Fibroblast of lung (primary cell): ENCODE measurements at regions not wholly inside any gene's neighbourhood (a gene's known extent, or its start where the extent isn't known, plus 50 kb on each side); places are given as distances from the start of the nearest gene placed in this dataset.

Experiments
- DNase-seq, 2 donors: peaks; one replicate each; pipeline versions ENCODE4 v3.0.0 to v3.0.0-alpha.2; 2010; ENCODE audit warnings: low read depth in 2 of 2
- H2AFZ ChIP-seq: 2 replicates; pipeline ENCODE4 v1.5.1; 2012; ENCODE audit warnings: low read length, control low read depth, inconsistent platforms
- H3K27ac ChIP-seq: 2 replicates; pipeline ENCODE4 v1.5.1; 2011; ENCODE audit warnings: low read length, control low read depth; ENCODE audit not compliant: insufficient read depth
- H3K27me3 ChIP-seq: 2 replicates; pipeline ENCODE4 v1.5.1; 2011; ENCODE audit warnings: mild to moderate bottlenecking, low read length; ENCODE audit not compliant: control insufficient read depth, insufficient read depth
- H3K36me3 ChIP-seq: 2 replicates; pipeline ENCODE4 v1.5.1; 2011; ENCODE audit warnings: low read length; ENCODE audit not compliant: control insufficient read depth, insufficient read depth
- H3K4me1 ChIP-seq: 2 replicates; pipeline ENCODE4 v1.5.1; 2011; ENCODE audit warnings: low read length; ENCODE audit not compliant: control insufficient read depth, insufficient read depth; ENCODE audit errors: extremely low read depth
- H3K4me2 ChIP-seq: 2 replicates; pipeline ENCODE4 v1.5.1; 2011; ENCODE audit warnings: low read length, control low read depth; ENCODE audit not compliant: insufficient read depth; ENCODE audit errors: extremely low read depth
- H3K4me3 ChIP-seq, 4 experiments: fragments of 200-600 bp in 1 of 4; sonication (generic) in 1 of 4; replicated peaks in 1 of 4; 2 replicates each; pipeline ENCODE4 v1.5.1; 2011 to 2016; ENCODE audit warnings: low read length in 4 of 4, low read depth in 3 of 4, mild to moderate bottlenecking in 3 of 4, control low read depth in 2 of 4, inconsistent platforms in 1 of 4, mixed read lengths in 1 of 4; ENCODE audit not compliant: insufficient read depth in 1 of 4; ENCODE audit errors: control extremely low read depth in 1 of 4
- H3K79me2 ChIP-seq: 2 replicates; pipeline ENCODE4 v1.5.1; 2012; ENCODE audit warnings: mild to moderate bottlenecking, low read length, inconsistent platforms; ENCODE audit not compliant: control insufficient read depth, insufficient read depth
- H3K9ac ChIP-seq: 2 replicates; pipeline ENCODE4 v1.5.1; 2011; ENCODE audit warnings: mild to moderate bottlenecking, low read length, control low read depth; ENCODE audit not compliant: insufficient read depth
- H3K9me3 ChIP-seq: 2 replicates; pipeline ENCODE4 v1.5.1; 2012; ENCODE audit warnings: low read depth, low read length; ENCODE audit not compliant: control insufficient read depth, insufficient read depth
- H4K20me1 ChIP-seq: 2 replicates; pipeline ENCODE4 v1.5.1; 2011; ENCODE audit warnings: low read length; ENCODE audit not compliant: control insufficient read depth, insufficient read depth; ENCODE audit errors: extremely low read depth
- EZH2 ChIP-seq: IDR thresholded peaks from 2 replicates; pipeline ENCODE4 v1.5.1; 2012; ENCODE audit warnings: low read length, control low read depth, mild to moderate bottlenecking; ENCODE audit errors: missing control alignments
- TF ChIP-seq, protein P1 (sequence below), 2 donors: IDR thresholded peaks in 1 of 2; conservative IDR thresholded peaks in 1 of 2; 1 replicate in 1 of 2; 2 replicates in 1 of 2; pipeline ENCODE4 v1.5.1; 2011 to 2012; ENCODE audit warnings: low read length in 2 of 2, control low read depth in 1 of 2, inconsistent platforms in 1 of 2, low read depth in 1 of 2, mild to moderate bottlenecking in 1 of 2

DNA sequence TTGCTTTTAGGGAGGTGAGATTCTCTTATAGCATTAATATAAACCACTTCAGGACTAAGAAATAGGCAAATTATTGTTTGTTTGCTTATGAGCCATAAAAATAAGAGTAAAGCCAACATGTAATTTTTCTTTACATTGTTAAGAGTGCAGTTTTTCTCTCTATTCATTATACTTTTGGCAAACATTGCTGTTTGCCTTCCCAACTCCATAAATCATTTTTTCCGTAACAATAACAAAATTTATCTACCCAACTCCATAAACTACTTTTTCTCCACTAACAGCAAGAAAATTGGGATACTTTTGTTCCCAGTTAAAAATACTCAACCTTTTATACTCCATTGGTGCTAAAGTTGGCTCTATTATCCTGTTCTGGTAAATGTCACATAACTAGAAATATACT, 229.7 kb upstream of the GPRIN3 start:
- H3K9me3 ChIP-seq, result no peaks in the 10 kb centered on the region
- no peaks in the 10 kb centered on the region for H3K27me3 ChIP-seq
- H3K4me1 ChIP-seq, result peaks cover 5% of the 10 kb centered on the region
- H2AFZ ChIP-seq, result no peak overlapping the region
- no peaks in the 10 kb centered on the region for H4K20me1 ChIP-seq
- DNase-seq, result no peak
- TF ChIP-seq EZH2, result no peak
- TF ChIP-seq, protein P1, sequence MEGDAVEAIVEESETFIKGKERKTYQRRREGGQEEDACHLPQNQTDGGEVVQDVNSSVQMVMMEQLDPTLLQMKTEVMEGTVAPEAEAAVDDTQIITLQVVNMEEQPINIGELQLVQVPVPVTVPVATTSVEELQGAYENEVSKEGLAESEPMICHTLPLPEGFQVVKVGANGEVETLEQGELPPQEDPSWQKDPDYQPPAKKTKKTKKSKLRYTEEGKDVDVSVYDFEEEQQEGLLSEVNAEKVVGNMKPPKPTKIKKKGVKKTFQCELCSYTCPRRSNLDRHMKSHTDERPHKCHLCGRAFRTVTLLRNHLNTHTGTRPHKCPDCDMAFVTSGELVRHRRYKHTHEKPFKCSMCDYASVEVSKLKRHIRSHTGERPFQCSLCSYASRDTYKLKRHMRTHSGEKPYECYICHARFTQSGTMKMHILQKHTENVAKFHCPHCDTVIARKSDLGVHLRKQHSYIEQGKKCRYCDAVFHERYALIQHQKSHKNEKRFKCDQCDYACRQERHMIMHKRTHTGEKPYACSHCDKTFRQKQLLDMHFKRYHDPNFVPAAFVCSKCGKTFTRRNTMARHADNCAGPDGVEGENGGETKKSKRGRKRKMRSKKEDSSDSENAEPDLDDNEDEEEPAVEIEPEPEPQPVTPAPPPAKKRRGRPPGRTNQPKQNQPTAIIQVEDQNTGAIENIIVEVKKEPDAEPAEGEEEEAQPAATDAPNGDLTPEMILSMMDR (conservative IDR thresholded peaks at IDR 0.05 in 1 of 2, IDR thresholded peaks at IDR 0.05 in 1 of 2; ENCODE audit: low read depth in 1 of 2, low read length in 2 of 2), result no peak
- H3K79me2 ChIP-seq, result no peaks in the 10 kb centered on the region
- no peaks in the 10 kb centered on the region for H3K36me3 ChIP-seq
- no peak overlapping the region for H3K4me3 ChIP-seq
- H3K4me2 ChIP-seq, result no peak overlapping the region
- H3K9ac ChIP-seq, result no peak overlapping the region
- no peak overlapping the region for H3K27ac ChIP-seq

DNA sequence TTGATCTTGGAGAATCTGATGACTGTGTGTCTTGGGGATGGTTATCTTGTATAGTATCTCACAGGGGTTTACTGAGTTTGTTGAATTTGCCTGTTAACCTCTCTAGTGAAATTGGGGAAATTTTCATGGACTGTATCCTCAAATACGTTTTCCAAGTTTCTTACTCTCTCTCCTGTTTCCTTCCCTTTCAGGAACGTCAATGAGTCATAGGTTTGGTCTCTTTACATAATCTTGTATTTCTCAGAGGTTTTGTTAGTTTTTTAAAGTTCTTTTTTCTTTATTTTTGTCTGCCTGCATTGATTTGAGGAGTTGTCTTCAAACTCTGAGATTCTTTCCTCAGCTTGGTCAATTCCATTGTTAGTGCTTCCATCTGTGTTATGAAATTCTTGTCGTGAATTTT, 227.7 kb upstream of the GPRIN3 start:
- TF ChIP-seq, protein P1 (conservative IDR thresholded peaks at IDR 0.05 in 1 of 2, IDR thresholded peaks at IDR 0.05 in 1 of 2; ENCODE audit: low read depth in 1 of 2, low read length in 2 of 2), result no peak
- TF ChIP-seq EZH2, result no peak

DNA sequence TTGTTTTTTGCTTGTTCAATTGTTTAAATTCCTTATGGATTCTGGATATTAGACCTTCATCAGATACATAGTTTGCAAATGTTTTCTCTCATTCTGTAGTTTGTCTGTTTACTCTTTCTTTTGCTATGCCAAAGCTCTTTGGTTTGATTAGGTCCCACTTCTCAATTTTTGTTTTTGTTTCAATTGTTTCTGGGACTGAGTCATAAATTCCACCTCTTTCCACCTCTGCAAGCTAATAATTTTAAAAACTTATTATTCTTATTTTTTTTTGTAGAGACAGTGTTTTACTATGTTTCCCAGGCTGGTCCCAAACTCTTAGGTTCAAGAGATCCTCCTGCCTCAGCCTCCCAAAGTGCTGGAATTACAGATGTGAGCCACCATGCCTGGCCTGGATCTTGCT, 226.8 kb upstream of the GPRIN3 start:
- TF ChIP-seq EZH2, result no peak
- TF ChIP-seq, protein P1 (conservative IDR thresholded peaks at IDR 0.05 in 1 of 2, IDR thresholded peaks at IDR 0.05 in 1 of 2; ENCODE audit: low read depth in 1 of 2, low read length in 2 of 2), result no peak
- Histone ChIP-seq H3K27ac (no peak overlapping the region), H3K9me3 (no peaks in the 10 kb centered on the region), H3K4me3 (no peak overlapping the region), H2AFZ (no peak overlapping the region), H3K9ac (no peak overlapping the region), H3K4me2 (no peak overlapping the region), H3K36me3 (no peaks in the 10 kb centered on the region), H4K20me1 (no peaks in the 10 kb centered on the region), H3K27me3 (no peaks in the 10 kb centered on the region), H3K79me2 (no peaks in the 10 kb centered on the region), H3K4me1 (no peaks in the 10 kb centered on the region)
- no peak for DNase-seq

More for the DNA sequence above, 227.7 kb upstream of the GPRIN3 start:
- Histone ChIP-seq H3K79me2 (no peaks in the 10 kb centered on the region), H3K9me3 (no peaks in the 10 kb centered on the region), H4K20me1 (no peaks in the 10 kb centered on the region), H3K4me1 (peaks cover 5% of the 10 kb centered on the region), H3K27ac (no peak overlapping the region), H3K9ac (no peak overlapping the region), H3K4me2 (no peak overlapping the region), H3K27me3 (no peaks in the 10 kb centered on the region), H3K36me3 (no peaks in the 10 kb centered on the region), H3K4me3 (no peak overlapping the region), H2AFZ (no peak overlapping the region)
- no peak for DNase-seq
